HL-60 (cell line): ENCODE measurements at regions not wholly inside any gene's neighbourhood (a gene's known extent, or its start where the extent isn't known, plus 50 kb on each side); places are given as distances from the start of the nearest gene placed in this dataset.

ENCODE experiments used
- CTCF ChIP-seq: IDR thresholded peaks from one replicate; pipeline ENCODE4 v1.5.1; 2011; ENCODE audit warnings: low read length, control low read depth, inconsistent platforms; ENCODE audit not compliant: insufficient read depth
- POLR2AphosphoS5 ChIP-seq: IDR thresholded peaks from 2 replicates; pipeline ENCODE4 v1.6.1; 2012; ENCODE audit warnings: low read depth
- REST ChIP-seq: IDR thresholded peaks from 2 replicates; pipeline ENCODE4 v1.6.1; 2012; ENCODE audit warnings: low read depth; ENCODE audit not compliant: insufficient replicate concordance

GRCh38 chr2:61762292-61762691, 91.6 kb downstream of the FAM161A start:
- TF ChIP-seq CTCF = no peak
- no peak for TF ChIP-seq POLR2AphosphoS5
- TF ChIP-seq REST = no peak
